Right cardiac atrium (tissue), 5 donors: ENCODE measurements at regions not wholly inside any gene's neighbourhood (a gene's known extent, or its start where the extent isn't known, plus 50 kb on each side); places are given as distances from the start of the nearest gene placed in this dataset.
A peak's percentile ranks its signal among the peaks of the same experiment; 100 is the strongest.

Experiments
- ATAC-seq, 2 donors: fragments of 200-7000 bp; cut with Tn5 transposase; one replicate each; pipeline versions ENCODE4 v1.8.0 to v1.9.1; 2020; ENCODE audit warnings: moderate library complexity in 2 of 2, mild to moderate bottlenecking in 1 of 2
- DNase-seq, 3 donors: peaks; one replicate each; pipeline ENCODE4 v3.0.0-alpha.2; 2020
- H3K27ac ChIP-seq: one replicate; pipeline ENCODE4 v1.5.1; 2013; ENCODE audit warnings: mild to moderate bottlenecking, low read length, control low read depth, moderate library complexity
- H3K27me3 ChIP-seq: one replicate; pipeline ENCODE4 v1.6.1; 2013; ENCODE audit not compliant: control insufficient read depth, insufficient read depth
- H3K4me1 ChIP-seq: one replicate; pipeline ENCODE4 v1.6.1; 2013; ENCODE audit warnings: low read length; ENCODE audit not compliant: control insufficient read depth, insufficient read depth
- H3K4me3 ChIP-seq: one replicate; pipeline ENCODE4 v1.5.1; 2013; ENCODE audit warnings: low read length, control low read depth
- H3K9me3 ChIP-seq: one replicate; pipeline ENCODE4 v1.6.1; 2013; ENCODE audit warnings: low read length; ENCODE audit not compliant: control insufficient read depth
- WGBS: extraction: QIAGEN DNeasy Blood & Tissue Kit; methylation state at CpG from one replicate; pipeline ENCODE4 v1.1.7; 2013; 5-methylcytosine and 5-hydroxymethylcytosine counted together
- intact Hi-C, 4 donors: fragments of 100-400 bp; cut with DNase I; formaldehyde crosslinking; loops; one replicate each; pipeline versions ENCODE4 v1.11.0 to v1.14.0; 2022 to 2023
- donor health status: healthy with polysubstance abuse.
- donor health status: DM: no; HTN: yes; CAD: no.
- donor health status: DM: no; HTN: no; CAD: no.
- donor health status: DM: no; HTN: yes; CAD: no; lungs with severe emphysema.
- donor health status: DM: yes; HTN: yes; CAD: no.

- DNase-seq, result no peak
- intact Hi-C loops, result no loop called here
- Histone ChIP-seq H3K4me3 (no peak overlapping the region), H3K4me1 (no peaks in the 10 kb centered on the region), H3K27ac (no peak overlapping the region), H3K9me3 (no peaks in the 10 kb centered on the region), H3K27me3 (no peaks in the 10 kb centered on the region)
- ATAC-seq, result no peak
These were observed 689.3 kb upstream of the ATXN8OS start for GRCh38 chr13:69418319-69418718.

DNA sequence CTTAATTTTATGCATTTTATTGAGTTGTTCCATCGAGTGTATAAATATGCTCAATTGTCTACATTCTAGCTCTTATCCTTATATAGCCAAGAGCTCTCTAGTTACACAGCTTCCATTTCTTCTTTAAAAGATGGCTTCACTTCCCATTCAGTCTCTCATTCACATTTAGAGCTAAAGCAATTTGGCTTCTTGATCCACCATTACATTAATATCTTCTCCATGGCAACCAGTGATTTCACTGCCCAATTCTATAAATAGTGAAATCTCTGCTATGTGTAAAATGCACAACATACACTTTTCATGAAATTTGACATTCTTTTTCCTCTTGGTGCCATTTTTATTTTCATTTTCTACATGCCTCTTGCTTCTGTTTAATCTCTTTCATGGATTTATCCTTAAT is 696.9 kb upstream of the ATXN8OS start:
- DNase-seq (no peak), ATAC-seq (no peak)
- intact Hi-C loops, result no loop called here
- Histone ChIP-seq H3K27me3 (no peaks in the 10 kb centered on the region), H3K27ac (no peak overlapping the region), H3K4me1 (no peaks in the 10 kb centered on the region), H3K4me3 (no peak overlapping the region), H3K9me3 (no peaks in the 10 kb centered on the region)
- 80% methylated on average over 1 of the region's 1 CpG for WGBS

- ATAC-seq (no peak), DNase-seq (no peak)
- no peaks in the 10 kb centered on the region for H3K9me3 ChIP-seq
- H3K27me3 ChIP-seq, result no peaks in the 10 kb centered on the region
- 76% methylated on average over 2 of the region's 2 CpGs for WGBS
- H3K27ac ChIP-seq, result no peak overlapping the region
- H3K4me3 ChIP-seq, result no peak overlapping the region
- intact Hi-C loops, result no loop called here
- no peaks in the 10 kb centered on the region for H3K4me1 ChIP-seq
These were observed 715.9 kb upstream of the ATXN8OS start for GRCh38 chr13:69391756-69392155.

DNA sequence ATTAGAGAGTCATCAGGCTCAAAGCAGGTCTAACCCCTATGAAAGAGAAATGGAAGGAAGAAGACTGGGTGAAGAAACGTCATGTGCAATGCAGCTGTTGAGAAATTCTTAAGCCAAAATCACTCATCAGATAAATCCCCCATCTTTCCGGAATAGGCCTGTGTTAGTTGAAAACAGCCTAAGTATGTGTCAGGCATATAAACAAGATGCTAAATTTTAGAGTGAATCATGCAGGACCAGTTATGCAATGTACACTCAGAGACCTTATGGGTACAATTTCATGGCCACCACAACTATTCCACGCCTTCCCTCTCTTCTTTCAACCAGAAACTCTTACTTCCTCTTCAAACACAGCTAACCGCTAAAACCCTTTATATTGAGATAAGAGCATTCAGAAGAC is 717.7 kb upstream of the ATXN8OS start:
- Histone ChIP-seq H3K27me3 (no peaks in the 10 kb centered on the region), H3K4me1 (no peaks in the 10 kb centered on the region), H3K27ac (no peak overlapping the region), H3K4me3 (no peak overlapping the region), H3K9me3 (no peaks in the 10 kb centered on the region)
- WGBS, result 50% methylated on average over 4 of the region's 4 CpGs
- DNase-seq (no peak), ATAC-seq (no peak)
- intact Hi-C loops, result no loop called here

DNA sequence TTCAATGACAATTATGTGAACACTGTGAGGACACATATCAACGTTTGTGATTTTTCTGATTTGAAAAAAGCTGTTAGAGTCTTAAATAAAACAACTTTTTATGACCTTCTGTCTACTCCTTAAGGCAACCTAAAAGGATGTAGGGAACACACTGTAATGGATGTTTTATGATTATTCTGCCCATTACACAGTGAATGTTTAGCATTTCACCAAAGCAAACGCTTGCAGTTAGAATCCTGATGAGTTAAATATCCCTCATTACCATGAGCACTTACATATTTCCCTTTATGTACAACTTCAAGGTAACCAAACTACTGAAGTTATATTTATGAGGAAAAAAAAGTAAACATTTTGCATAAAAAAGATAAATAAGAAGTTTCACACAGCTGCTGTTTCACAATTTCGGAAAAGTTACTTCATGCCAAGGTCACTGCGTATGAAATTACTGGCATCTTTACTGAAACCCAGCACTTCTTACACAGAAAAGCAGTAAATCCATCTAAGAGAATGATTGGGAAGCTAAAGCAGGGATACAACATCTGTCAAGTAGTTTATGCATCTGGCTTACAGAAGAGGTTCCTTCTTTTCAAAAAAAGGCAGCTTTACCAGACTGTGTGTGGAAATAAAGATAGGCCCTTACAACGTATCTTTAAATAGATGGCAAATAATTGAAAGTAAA is 733.7 kb upstream of the ATXN8OS start:
- Histone ChIP-seq H3K27me3 (no peaks in the 10 kb centered on the region), H3K4me3 (no peak overlapping the region), H3K9me3 (no peaks in the 10 kb centered on the region), H3K4me1 (no peaks in the 10 kb centered on the region), H3K27ac (no peak overlapping the region)
- intact Hi-C loops, result no loop called here
- no peak for ATAC-seq
- 72% methylated on average over 5 of the region's 5 CpGs for WGBS
- no peak for DNase-seq

DNA sequence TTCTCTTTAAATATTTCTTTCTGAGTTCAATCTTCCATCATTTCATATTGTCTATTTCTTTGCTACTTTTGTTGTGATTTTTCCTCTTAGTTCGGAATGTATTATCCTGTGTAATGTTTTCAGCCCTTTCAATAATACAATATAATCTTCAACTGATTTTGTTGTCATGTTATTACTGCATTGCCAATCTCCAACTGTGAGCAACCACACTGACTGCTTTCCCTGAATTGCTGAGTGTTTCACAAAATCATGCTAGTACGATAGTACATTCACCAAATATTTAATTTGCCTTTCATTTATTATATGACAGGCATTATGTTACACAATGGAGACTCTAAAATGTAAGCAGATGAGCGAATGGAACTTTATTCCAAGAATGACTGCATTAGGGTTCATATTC is 744.3 kb upstream of the ATXN8OS start:
- Histone ChIP-seq H3K27ac (no peak overlapping the region), H3K27me3 (no peaks in the 10 kb centered on the region), H3K4me3 (no peak overlapping the region), H3K9me3 (no peaks in the 10 kb centered on the region), H3K4me1 (no peaks in the 10 kb centered on the region)
- DNase-seq (no peak), ATAC-seq (no peak)
- WGBS, result 81% methylated on average over 3 of the region's 3 CpGs
- intact Hi-C loops, result no loop called here

- WGBS, result 59% methylated on average over 3 of the region's 3 CpGs
These were observed 776.4 kb upstream of the ATXN8OS start for GRCh38 chr13:69331245-69331644.

DNA sequence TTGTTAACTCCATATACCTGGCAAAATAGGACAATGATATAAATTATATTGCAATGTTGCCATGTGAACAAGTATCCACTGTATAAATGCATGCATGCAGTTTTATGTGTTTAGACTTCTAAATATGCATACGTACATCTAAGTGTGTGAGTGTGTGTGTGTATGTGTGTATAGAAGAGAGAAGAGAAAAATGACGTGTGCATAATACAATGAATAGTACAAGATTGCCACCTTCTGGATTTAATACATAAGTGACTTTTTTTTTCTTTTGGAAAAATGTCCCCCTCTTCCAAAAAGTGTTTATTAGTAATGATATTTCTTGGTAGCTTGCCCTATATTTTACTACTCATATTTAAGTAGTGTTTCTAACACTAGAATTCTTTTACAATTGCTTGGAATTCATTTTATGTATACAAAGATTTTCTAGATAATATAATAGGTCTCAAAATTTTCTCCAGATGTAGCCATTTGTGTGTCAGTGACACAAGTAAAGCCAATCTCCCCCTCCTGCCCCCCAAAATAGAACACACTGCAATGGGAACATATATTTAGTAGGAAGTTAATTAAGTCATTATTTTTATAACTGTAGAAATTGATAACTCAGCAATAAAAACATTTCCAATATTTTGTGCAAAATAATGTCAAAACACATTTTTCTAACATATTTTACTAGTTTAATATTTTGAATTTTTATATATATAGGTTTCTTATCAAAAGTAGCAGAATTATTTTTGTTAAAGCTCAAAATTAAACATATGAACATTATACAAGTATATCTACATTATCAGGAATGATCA is 783.3 kb upstream of the ATXN8OS start:
- no peak for ATAC-seq
- Histone ChIP-seq H3K9me3 (no peaks in the 10 kb centered on the region), H3K4me1 (no peaks in the 10 kb centered on the region), H3K27me3 (no peaks in the 10 kb centered on the region), H3K27ac (no peak overlapping the region), H3K4me3 (no peak overlapping the region)
- intact Hi-C loops, result no loop called here
- WGBS, result 3% methylated on average over 2 of the region's 2 CpGs
- DNase-seq, result peak in 1 of 3 donors; percentile 1

More at GRCh38 chr13:69331245-69331644, 776.4 kb upstream of the ATXN8OS start:
- no peak overlapping the region for H3K27ac ChIP-seq
- H3K27me3 ChIP-seq, result no peaks in the 10 kb centered on the region
- intact Hi-C loops, result no loop called here
- DNase-seq, result no peak
- ATAC-seq, result no peak
- no peak overlapping the region for H3K4me3 ChIP-seq
- H3K4me1 ChIP-seq, result no peaks in the 10 kb centered on the region
- no peaks in the 10 kb centered on the region for H3K9me3 ChIP-seq

GRCh38 chr13:69319656-69320055 is 788.0 kb upstream of the ATXN8OS start:
- intact Hi-C loops, result no loop called here
- ATAC-seq (no peak), DNase-seq (no peak)
- WGBS, result 81% methylated on average over 3 of the region's 3 CpGs
- Histone ChIP-seq H3K27ac (no peak overlapping the region), H3K27me3 (no peaks in the 10 kb centered on the region), H3K4me1 (no peaks in the 10 kb centered on the region), H3K4me3 (no peak overlapping the region), H3K9me3 (no peaks in the 10 kb centered on the region)

DNA sequence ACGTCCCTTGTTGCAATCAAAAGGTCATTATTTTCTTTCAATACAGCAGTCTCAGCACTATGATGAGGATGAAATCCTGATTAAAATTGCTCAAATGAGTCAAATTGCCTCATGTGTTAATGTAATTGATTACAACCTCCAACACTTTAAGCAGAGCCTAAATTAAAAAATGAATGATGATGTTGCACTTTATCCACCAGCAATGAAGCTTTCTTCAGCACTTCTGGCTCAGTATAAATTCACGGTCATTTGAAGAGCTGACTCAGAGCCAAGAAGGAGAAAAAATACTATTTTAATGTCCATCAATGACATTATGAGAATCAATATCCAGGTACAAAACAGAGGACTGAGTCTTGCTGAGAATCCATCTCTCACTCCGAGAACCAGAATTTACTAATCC is 792.6 kb upstream of the ATXN8OS start:
- H3K4me3 ChIP-seq, result no peak overlapping the region
- DNase-seq, result no peak
- intact Hi-C loops, result no loop called here
- no peaks in the 10 kb centered on the region for H3K9me3 ChIP-seq
- no peaks in the 10 kb centered on the region for H3K27me3 ChIP-seq
- H3K27ac ChIP-seq, result no peak overlapping the region
- ATAC-seq, result no peak
- 69% methylated on average over 3 of the region's 3 CpGs for WGBS
- H3K4me1 ChIP-seq, result no peaks in the 10 kb centered on the region

DNA sequence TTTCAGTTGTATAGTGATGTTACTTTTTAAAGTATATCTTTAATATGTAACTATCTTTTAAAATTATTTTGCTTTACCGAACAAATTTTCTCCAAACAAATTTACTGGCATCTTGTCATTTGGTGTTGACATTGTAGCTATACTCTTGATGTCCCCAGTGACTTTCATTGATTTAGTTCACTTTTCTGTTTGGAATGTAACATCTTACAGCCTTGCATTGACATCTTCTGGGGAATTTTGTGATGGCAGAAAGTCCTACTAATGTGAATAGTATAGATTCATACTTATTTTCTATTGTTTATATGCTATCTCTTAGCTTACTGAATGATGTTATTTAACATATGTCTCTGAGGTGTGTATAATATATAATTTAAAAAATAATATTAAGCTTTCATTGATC is 800.9 kb upstream of the ATXN8OS start:
- intact Hi-C loops, result no loop called here
- no peak for DNase-seq
- no peak for ATAC-seq
- no peak overlapping the region for H3K27ac ChIP-seq
- H3K4me1 ChIP-seq, result no peaks in the 10 kb centered on the region
- WGBS, result 82% methylated on average over 1 of the region's 1 CpG
- no peaks in the 10 kb centered on the region for H3K27me3 ChIP-seq
- H3K9me3 ChIP-seq, result no peaks in the 10 kb centered on the region
- no peak overlapping the region for H3K4me3 ChIP-seq
